ENCODE measurements at regions not wholly inside any gene's neighbourhood (a gene's known extent, or its start where the extent isn't known, plus 50 kb on each side); places are given as distances from the start of the nearest gene placed in this dataset.

- no peak for TF ChIP-seq CTCF (IDR thresholded peaks at IDR 0.05; ENCODE audit: low read depth, low read length)
- DNase-seq (ENCODE audit: low read depth, low spot score) = no peak
- H3K4me3 ChIP-seq (ENCODE audit: low read depth, low read length) = no peak overlapping the region
- in situ Hi-C loops (cut with HindIII; ENCODE audit: low sequenced_read_pairs) = no loop called here
These were observed 338.9 kb upstream of the ANO3 start for GRCh38 chr11:25993016-25993415.

GRCh38 chr11:26011474-26011873 lies 320.5 kb upstream of the ANO3 start:
- in situ Hi-C loops (cut with HindIII; ENCODE audit: low sequenced_read_pairs) = no loop called here
- no peak overlapping the region for H3K4me3 ChIP-seq (ENCODE audit: low read depth, low read length)
- no peak for TF ChIP-seq CTCF (IDR thresholded peaks at IDR 0.05; ENCODE audit: low read depth, low read length)
- no peak for DNase-seq (ENCODE audit: low read depth, low spot score)

GRCh38 chr11:26014456-26015115 lies 317.3 kb upstream of the ANO3 start:
- no peak overlapping the region for H3K4me3 ChIP-seq (ENCODE audit: low read depth, low read length)
- in situ Hi-C loops (cut with HindIII; ENCODE audit: low sequenced_read_pairs) = no loop called here
- DNase-seq (ENCODE audit: low read depth, low spot score) = no peak
- TF ChIP-seq CTCF (IDR thresholded peaks at IDR 0.05; ENCODE audit: low read depth, low read length) = no peak

GRCh38 chr11:26017322-26017860 lies 314.5 kb upstream of the ANO3 start:
- TF ChIP-seq CTCF (IDR thresholded peaks at IDR 0.05; ENCODE audit: low read depth, low read length) = no peak
- in situ Hi-C loops (cut with HindIII; ENCODE audit: low sequenced_read_pairs) = no loop called here
- no peak for DNase-seq (ENCODE audit: low read depth, low spot score)
- H3K4me3 ChIP-seq (ENCODE audit: low read depth, low read length) = no peak overlapping the region

- TF ChIP-seq CTCF (IDR thresholded peaks at IDR 0.05; ENCODE audit: low read depth, low read length) = no peak
- in situ Hi-C loops (cut with HindIII; ENCODE audit: low sequenced_read_pairs) = no loop called here
- no peak for DNase-seq (ENCODE audit: low read depth, low spot score)
- H3K4me3 ChIP-seq (ENCODE audit: low read depth, low read length) = no peak overlapping the region
These were observed 314.0 kb upstream of the ANO3 start for GRCh38 chr11:26017903-26018302.

- in situ Hi-C loops (cut with HindIII; ENCODE audit: low sequenced_read_pairs) = no loop called here
- no peak for TF ChIP-seq CTCF (IDR thresholded peaks at IDR 0.05; ENCODE audit: low read depth, low read length)
- DNase-seq (ENCODE audit: low read depth, low spot score) = no peak
- H3K4me3 ChIP-seq (ENCODE audit: low read depth, low read length) = no peak overlapping the region
These were observed 313.6 kb upstream of the ANO3 start for GRCh38 chr11:26018336-26018735.

Data from astrocyte of the spinal cord (primary cell).